ENCODE measurements at regions not wholly inside any gene's neighbourhood (a gene's known extent, or its start where the extent isn't known, plus 50 kb on each side); places are given as distances from the start of the nearest gene placed in this dataset.

DNA sequence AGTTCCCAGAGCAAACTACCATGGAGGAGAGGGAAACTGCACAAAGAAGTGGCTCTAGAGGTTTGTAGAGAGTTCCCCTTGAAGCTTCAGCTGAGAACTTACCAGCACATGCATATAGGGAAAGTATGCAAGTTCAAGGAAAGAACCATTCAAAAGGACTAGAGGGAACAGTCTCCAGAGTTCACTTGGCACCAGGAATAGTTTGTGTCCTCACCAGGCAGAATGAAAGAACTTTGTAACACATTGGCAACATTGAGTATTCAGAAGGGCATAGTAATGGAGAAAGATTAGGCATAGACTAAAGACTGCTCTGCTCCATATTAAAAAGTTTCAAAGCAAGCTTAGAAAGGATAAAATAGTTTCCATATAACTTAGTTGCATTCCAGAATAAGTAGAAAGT lies 155.4 kb upstream of the TOM1L1 start:
- no peak for TF ChIP-seq POLR2A (IDR thresholded peaks at IDR 0.05; ENCODE audit: low read depth, low read length)
- TF ChIP-seq, protein P1, sequence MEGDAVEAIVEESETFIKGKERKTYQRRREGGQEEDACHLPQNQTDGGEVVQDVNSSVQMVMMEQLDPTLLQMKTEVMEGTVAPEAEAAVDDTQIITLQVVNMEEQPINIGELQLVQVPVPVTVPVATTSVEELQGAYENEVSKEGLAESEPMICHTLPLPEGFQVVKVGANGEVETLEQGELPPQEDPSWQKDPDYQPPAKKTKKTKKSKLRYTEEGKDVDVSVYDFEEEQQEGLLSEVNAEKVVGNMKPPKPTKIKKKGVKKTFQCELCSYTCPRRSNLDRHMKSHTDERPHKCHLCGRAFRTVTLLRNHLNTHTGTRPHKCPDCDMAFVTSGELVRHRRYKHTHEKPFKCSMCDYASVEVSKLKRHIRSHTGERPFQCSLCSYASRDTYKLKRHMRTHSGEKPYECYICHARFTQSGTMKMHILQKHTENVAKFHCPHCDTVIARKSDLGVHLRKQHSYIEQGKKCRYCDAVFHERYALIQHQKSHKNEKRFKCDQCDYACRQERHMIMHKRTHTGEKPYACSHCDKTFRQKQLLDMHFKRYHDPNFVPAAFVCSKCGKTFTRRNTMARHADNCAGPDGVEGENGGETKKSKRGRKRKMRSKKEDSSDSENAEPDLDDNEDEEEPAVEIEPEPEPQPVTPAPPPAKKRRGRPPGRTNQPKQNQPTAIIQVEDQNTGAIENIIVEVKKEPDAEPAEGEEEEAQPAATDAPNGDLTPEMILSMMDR (conservative IDR thresholded peaks at IDR 0.05; ENCODE audit: low read depth, low read length), result no peak
- no peak for TF ChIP-seq NFE2L2 (IDR thresholded peaks at IDR 0.05; ENCODE audit: low read depth, low read length)
- TF ChIP-seq, protein P2, sequence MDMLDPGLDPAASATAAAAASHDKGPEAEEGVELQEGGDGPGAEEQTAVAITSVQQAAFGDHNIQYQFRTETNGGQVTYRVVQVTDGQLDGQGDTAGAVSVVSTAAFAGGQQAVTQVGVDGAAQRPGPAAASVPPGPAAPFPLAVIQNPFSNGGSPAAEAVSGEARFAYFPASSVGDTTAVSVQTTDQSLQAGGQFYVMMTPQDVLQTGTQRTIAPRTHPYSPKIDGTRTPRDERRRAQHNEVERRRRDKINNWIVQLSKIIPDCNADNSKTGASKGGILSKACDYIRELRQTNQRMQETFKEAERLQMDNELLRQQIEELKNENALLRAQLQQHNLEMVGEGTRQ (IDR thresholded peaks at IDR 0.05; ENCODE audit: low read depth, low read length), result no peak
- no peak for TF ChIP-seq CEBPB (IDR thresholded peaks at IDR 0.05; ENCODE audit: low read depth, low read length)
- no peak for TF ChIP-seq CHD1 (IDR thresholded peaks at IDR 0.05; ENCODE audit: low read depth, low read length)
- no peak for TF ChIP-seq RFX5 (IDR thresholded peaks at IDR 0.05; ENCODE audit: low read depth, low read length)
- no peak for TF ChIP-seq RCOR1 (IDR thresholded peaks at IDR 0.05; ENCODE audit: insufficient replicate concordance, low read length)
- no peak for TF ChIP-seq SMC3 (IDR thresholded peaks at IDR 0.05; ENCODE audit: low read depth, low read length)

All from IMR-90 (cell line).